GM06990 (cell line): ENCODE measurements at regions not wholly inside any gene's neighbourhood (a gene's known extent, or its start where the extent isn't known, plus 50 kb on each side); places are given as distances from the start of the nearest gene placed in this dataset.

Source experiments
- DNase-seq: peaks from one replicate; pipeline ENCODE4 v3.0.0-alpha.2; 2011; ENCODE audit not compliant: insufficient read length; ENCODE audit errors: extremely low read depth
- H3K27me3 ChIP-seq: replicated peaks from 2 replicates; pipeline ENCODE4 v1.6.0; 2011; ENCODE audit warnings: low read length; ENCODE audit not compliant: control insufficient read depth, insufficient read depth
- H3K36me3 ChIP-seq: 2 replicates; pipeline ENCODE4 v1.5.1; 2011; ENCODE audit warnings: low read length; ENCODE audit not compliant: control insufficient read depth, insufficient read depth
- H3K4me3 ChIP-seq: replicated peaks from 2 replicates; pipeline ENCODE4 v1.5.1; 2011; ENCODE audit warnings: low read depth, mild to moderate bottlenecking, control low read depth, low read length
- CTCF ChIP-seq: IDR thresholded peaks from 2 replicates; pipeline ENCODE4 v1.5.1; 2011; ENCODE audit warnings: low read length, control low read depth, mild to moderate bottlenecking, inconsistent platforms; ENCODE audit not compliant: insufficient read depth, poor library complexity, severe bottlenecking

DNA sequence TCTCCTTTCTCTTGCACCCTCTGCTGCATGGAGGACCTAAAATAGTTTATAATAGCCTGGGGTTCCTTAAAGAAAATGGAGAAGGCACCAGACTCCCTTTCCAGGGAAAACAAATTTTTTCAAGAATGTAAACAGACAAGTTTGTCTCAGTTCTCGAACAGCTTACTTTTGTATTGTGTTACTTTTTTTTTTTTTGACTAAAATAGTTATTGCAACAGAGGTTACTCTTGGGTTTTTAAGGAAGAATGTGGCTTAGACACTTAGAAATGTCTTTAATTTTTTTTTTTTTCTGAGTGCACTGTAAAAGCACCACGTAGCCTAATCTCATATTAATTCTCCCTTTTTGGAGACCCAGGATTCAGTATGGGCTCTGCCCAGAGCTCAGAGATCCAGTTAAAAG is 148.7 kb upstream of the CARMIL1 start:
- DNase-seq: no peak
- no peak for TF ChIP-seq CTCF
- Histone ChIP-seq H3K36me3 (no peaks in the 10 kb centered on the region; the same call in 1 of the 2 replicates), H3K4me3 (no peak overlapping the region), H3K27me3 (no peaks in the 10 kb centered on the region)

- H3K27me3 ChIP-seq: no peaks in the 10 kb centered on the region
- TF ChIP-seq CTCF: no peak
- no peak for DNase-seq
- no peak overlapping the region for H3K4me3 ChIP-seq
- H3K36me3 ChIP-seq: no peaks in the 10 kb centered on the region
These were observed 146.2 kb upstream of the CARMIL1 start for GRCh38 chr6:25132934-25133333.

GRCh38 chr6:25133568-25133967 is 145.6 kb upstream of the CARMIL1 start:
- no peak for DNase-seq
- no peak for TF ChIP-seq CTCF
- Histone ChIP-seq H3K36me3 (no peaks in the 10 kb centered on the region), H3K27me3 (no peaks in the 10 kb centered on the region), H3K4me3 (no peak overlapping the region)

- H3K27me3 ChIP-seq: no peaks in the 10 kb centered on the region
- DNase-seq: no peak
- H3K36me3 ChIP-seq: no peaks in the 10 kb centered on the region
- H3K4me3 ChIP-seq: peak overlapping the region; percentile 60
- no peak for TF ChIP-seq CTCF
These were observed 142.3 kb upstream of the CARMIL1 start for GRCh38 chr6:25136854-25137253.

DNA sequence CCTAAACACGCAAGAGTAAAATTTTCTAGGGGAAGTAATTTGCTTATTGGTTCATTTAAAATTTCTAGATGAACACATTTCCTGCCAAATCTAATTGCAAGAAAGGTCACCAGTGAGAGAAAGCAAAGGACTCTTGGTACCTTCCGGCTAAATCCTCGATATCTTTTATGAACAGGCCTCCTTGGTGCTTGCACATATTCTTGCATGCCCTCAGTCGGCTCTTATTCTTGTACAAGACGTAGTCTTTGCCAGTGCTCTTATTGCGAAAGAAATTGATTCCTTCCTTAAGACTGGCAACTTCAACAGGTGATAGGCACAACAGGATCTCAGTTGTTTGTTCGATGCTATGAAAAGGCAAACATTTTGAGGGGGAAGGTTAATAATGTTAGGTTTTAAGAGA is 141.7 kb upstream of the CARMIL1 start:
- H3K27me3 ChIP-seq: no peaks in the 10 kb centered on the region
- H3K4me3 ChIP-seq: peak overlapping the region; percentile 60
- TF ChIP-seq CTCF: no peak
- no peaks in the 10 kb centered on the region for H3K36me3 ChIP-seq
- no peak for DNase-seq

GRCh38 chr6:25137916-25138232 is 141.3 kb upstream of the CARMIL1 start:
- Histone ChIP-seq H3K36me3 (no peaks in the 10 kb centered on the region), H3K27me3 (no peaks in the 10 kb centered on the region), H3K4me3 (peak overlapping the region; percentile 60)
- no peak for TF ChIP-seq CTCF
- no peak for DNase-seq
